Hematopoietic multipotent progenitor cell treated with erythropoietin and hydrocortisone succinate and interleukin-3 and kit ligand, for 17 days (in vitro differentiated cells): ENCODE measurements at regions not wholly inside any gene's neighbourhood (a gene's known extent, or its start where the extent isn't known, plus 50 kb on each side); places are given as distances from the start of the nearest gene placed in this dataset.
"Not testable (repeated sequence)": the region's sequence is repeated elsewhere in the genome, so short reads cannot be mapped to it uniquely, and the experiment has no call there.

ENCODE experiments used
- DNase-seq: peaks from one replicate; pipeline ENCODE4 v3.0.0-alpha.2; 2015; ENCODE audit warnings: low spot score

GRCh38 chr16:29182501-29182900 lies 197.6 kb downstream of the LAT start:
- no peak for DNase-seq

GRCh38 chr16:29181921-29182411 lies 197.1 kb downstream of the LAT start:
- DNase-seq: not testable (repeated sequence)

GRCh38 chr16:29181254-29181780 lies 196.5 kb downstream of the LAT start:
- not testable (repeated sequence) for DNase-seq

GRCh38 chr16:29180206-29180600 lies 195.4 kb downstream of the LAT start:
- not testable (repeated sequence) for DNase-seq

GRCh38 chr16:29179401-29180205 lies 194.8 kb downstream of the LAT start:
- not testable (repeated sequence) for DNase-seq

GRCh38 chr16:29177888-29178726 lies 193.3 kb downstream of the LAT start:
- DNase-seq: peak; percentile 13

- DNase-seq: not testable (repeated sequence)
Measured at GRCh38 chr16:29177203-29177887, 192.5 kb downstream of the LAT start.

- not testable (repeated sequence) for DNase-seq
Measured at GRCh38 chr16:29176822-29177202, 192.0 kb downstream of the LAT start.

GRCh38 chr16:29176154-29176470 lies 191.3 kb downstream of the LAT start:
- not testable (repeated sequence) for DNase-seq

GRCh38 chr16:29175411-29176153 lies 190.7 kb downstream of the LAT start:
- not testable (repeated sequence) for DNase-seq

- not testable (repeated sequence) for DNase-seq
Measured at GRCh38 chr16:29173371-29174305, 188.8 kb downstream of the LAT start.

GRCh38 chr16:29172098-29172724 lies 187.4 kb downstream of the LAT start:
- DNase-seq: not testable (repeated sequence)

- DNase-seq: not testable (repeated sequence)
Measured at GRCh38 chr16:29171296-29171695, 186.4 kb downstream of the LAT start.

- not testable (repeated sequence) for DNase-seq
Measured at GRCh38 chr16:29170393-29171119, 185.7 kb downstream of the LAT start.

- not testable (repeated sequence) for DNase-seq
Measured at GRCh38 chr16:29169295-29169994, 184.6 kb downstream of the LAT start.

- DNase-seq: not testable (repeated sequence)
Measured at GRCh38 chr16:29168515-29169259, 183.8 kb downstream of the LAT start.

GRCh38 chr16:29164442-29165089 lies 179.7 kb downstream of the LAT start:
- not testable (repeated sequence) for DNase-seq
